H9 (cell line): ENCODE measurements at regions not wholly inside any gene's neighbourhood (a gene's known extent, or its start where the extent isn't known, plus 50 kb on each side); places are given as distances from the start of the nearest gene placed in this dataset.

ENCODE experiments used
- DNase-seq: peaks from one replicate; pipeline ENCODE4 v3.0.0-alpha.2; 2017
- H2AFZ ChIP-seq: one replicate; pipeline ENCODE4 v1.6.1; 2013; ENCODE audit warnings: mild to moderate bottlenecking, low read length, control low read depth, moderate library complexity
- H2AK5ac ChIP-seq: 2 replicates; pipeline ENCODE4 v1.6.1; 2013; ENCODE audit warnings: low read length, control low read depth, mixed read lengths; ENCODE audit not compliant: insufficient read length
- H2BK120ac ChIP-seq: one replicate; pipeline ENCODE4 v1.6.1; 2013; ENCODE audit warnings: low read depth, mild to moderate bottlenecking, low read length, control low read depth, inconsistent platforms; ENCODE audit not compliant: poor library complexity, severe bottlenecking
- H2BK12ac ChIP-seq: 2 replicates; pipeline ENCODE4 v1.6.1; 2013; ENCODE audit warnings: low read length, control low read depth, mixed read lengths, low read depth; ENCODE audit not compliant: insufficient read length
- H2BK15ac ChIP-seq: 2 replicates; pipeline ENCODE4 v1.6.1; 2013; ENCODE audit warnings: low read depth, low read length, control low read depth
- H2BK20ac ChIP-seq: one replicate; pipeline ENCODE4 v1.6.1; 2013; ENCODE audit warnings: low read depth, mild to moderate bottlenecking, low read length, control low read depth, inconsistent platforms; ENCODE audit not compliant: poor library complexity, severe bottlenecking
- H2BK5ac ChIP-seq: 2 replicates; pipeline ENCODE4 v1.6.1; 2013; ENCODE audit warnings: low read length, control low read depth, mixed read lengths; ENCODE audit not compliant: insufficient read length
- H3K14ac ChIP-seq: 2 replicates; pipeline ENCODE4 v1.6.1; 2013; ENCODE audit warnings: low read length, control low read depth; ENCODE audit not compliant: insufficient read depth
- H3K18ac ChIP-seq: 2 replicates; pipeline ENCODE4 v1.6.1; 2013; ENCODE audit warnings: low read depth, mild to moderate bottlenecking, mixed read lengths, low read length, control low read depth; ENCODE audit not compliant: insufficient read length
- H3K23ac ChIP-seq: 2 replicates; pipeline ENCODE4 v1.6.1; 2013; ENCODE audit warnings: low read length, control low read depth, mixed read lengths, low read depth; ENCODE audit not compliant: insufficient read length
- H3K23me2 ChIP-seq: 2 replicates; pipeline ENCODE4 v1.6.1; 2013; ENCODE audit warnings: low read depth, mild to moderate bottlenecking, mixed read lengths, low read length, control low read depth; ENCODE audit not compliant: insufficient read length, poor library complexity, severe bottlenecking
- H3K27ac ChIP-seq: 2 replicates; pipeline ENCODE4 v1.5.1; 2013; ENCODE audit warnings: low read length, control low read depth, mixed read lengths, low read depth; ENCODE audit not compliant: insufficient read length
- H3K27me3 ChIP-seq: 2 replicates; pipeline ENCODE4 v1.6.1; 2013; ENCODE audit warnings: low read length, control low read depth, inconsistent platforms; ENCODE audit not compliant: insufficient read depth
- H3K4ac ChIP-seq: 2 replicates; pipeline ENCODE4 v1.6.1; 2013; ENCODE audit warnings: low read depth, mild to moderate bottlenecking, control low read depth, inconsistent platforms, low read length, moderate library complexity
- H3K4me1 ChIP-seq: 2 replicates; pipeline ENCODE4 v1.6.1; 2013; ENCODE audit warnings: low read length, control low read depth, inconsistent platforms; ENCODE audit not compliant: insufficient read depth
- H3K4me2 ChIP-seq: 2 replicates; pipeline ENCODE4 v1.6.1; 2013; ENCODE audit warnings: low read length, control low read depth, mixed read lengths; ENCODE audit not compliant: insufficient read length, insufficient read depth
- H3K56ac ChIP-seq: 2 replicates; pipeline ENCODE4 v1.6.1; 2013; ENCODE audit warnings: low read depth, mild to moderate bottlenecking, mixed read lengths, low read length, control low read depth; ENCODE audit not compliant: insufficient read length
- H3K79me1 ChIP-seq: 2 replicates; pipeline ENCODE4 v1.6.1; 2013; ENCODE audit warnings: low read depth, mild to moderate bottlenecking, moderate library complexity, low read length, control low read depth, inconsistent platforms; ENCODE audit not compliant: insufficient read depth, poor library complexity, severe bottlenecking
- H3K79me2 ChIP-seq: 2 replicates; pipeline ENCODE4 v1.6.1; 2013; ENCODE audit warnings: low read length, control low read depth, inconsistent platforms; ENCODE audit not compliant: insufficient read depth
- H3K9ac ChIP-seq: 2 replicates; pipeline ENCODE4 v1.6.1; 2013; ENCODE audit warnings: low read length, control low read depth, mixed read lengths; ENCODE audit not compliant: insufficient read length; ENCODE audit errors: extremely low read depth
- H3K9me3 ChIP-seq: one replicate; pipeline ENCODE4 v1.6.1; 2013; ENCODE audit warnings: low read depth, low read length, inconsistent platforms; ENCODE audit not compliant: control insufficient read depth
- H3T11ph ChIP-seq: one replicate; pipeline ENCODE4 v1.6.1; 2013; ENCODE audit warnings: mild to moderate bottlenecking, low read length, control low read depth, inconsistent platforms
- H4K20me1 ChIP-seq: one replicate; pipeline ENCODE4 v1.6.1; 2013; ENCODE audit not compliant: control insufficient read depth, insufficient read length, insufficient read depth
- H4K5ac ChIP-seq: 2 replicates; pipeline ENCODE4 v1.6.1; 2013; ENCODE audit warnings: low read depth, mild to moderate bottlenecking, mixed read lengths, low read length, control low read depth; ENCODE audit not compliant: insufficient read length
- H4K8ac ChIP-seq: replicated peaks from 2 replicates; pipeline ENCODE4 v1.6.1; 2013; ENCODE audit warnings: low read length, control low read depth, mixed read lengths, low read depth; ENCODE audit not compliant: insufficient read length
- H4K91ac ChIP-seq: 2 replicates; pipeline ENCODE4 v1.6.1; 2013; ENCODE audit warnings: low read depth, mild to moderate bottlenecking, moderate library complexity, mixed read lengths, low read length, control low read depth; ENCODE audit not compliant: insufficient read length
- H3K27ac Mint-ChIP-seq, 3 experiments: 2 replicates in 2 of 3; 3 replicates in 1 of 3; pipeline ENCODE4 v1.8.0; 2020 to 2021; ENCODE audit warnings: mixed read lengths in 3 of 3, mild to moderate bottlenecking in 1 of 3, moderate library complexity in 1 of 3
- H3K27me3 Mint-ChIP-seq: 2 replicates; pipeline ENCODE4 v1.8.0; 2021; ENCODE audit warnings: low read depth, mild to moderate bottlenecking, moderate library complexity, mixed read lengths
- H3K36me3 Mint-ChIP-seq, 3 experiments: 2 replicates in 2 of 3; 3 replicates in 1 of 3; pipeline ENCODE4 v1.8.0; 2020 to 2021; ENCODE audit warnings: low read depth in 3 of 3, mixed read lengths in 3 of 3; ENCODE audit not compliant: insufficient read depth in 1 of 3
- H3K4me1 Mint-ChIP-seq, 2 experiments: 2 replicates each; pipeline ENCODE4 v1.8.0; 2020; ENCODE audit warnings: mixed read lengths in 2 of 2
- H3K4me3 Mint-ChIP-seq, 2 experiments: 2 replicates in 1 of 2; 3 replicates in 1 of 2; pipeline ENCODE4 v1.8.0; 2020 to 2021; ENCODE audit warnings: mild to moderate bottlenecking in 2 of 2, mixed read lengths in 2 of 2, moderate library complexity in 1 of 2
- H3K9me3 Mint-ChIP-seq, 2 experiments: 2 replicates in 1 of 2; 3 replicates in 1 of 2; pipeline ENCODE4 v1.8.0; 2020; ENCODE audit warnings: mild to moderate bottlenecking in 2 of 2, mixed read lengths in 2 of 2, moderate library complexity in 1 of 2
- CTCF ChIP-seq: fragments of 200-600 bp; sonication (generic); conservative IDR thresholded peaks from 3 replicates; pipeline ENCODE4 v1.8.0; 2021; ENCODE audit warnings: antibody characterized with exemption, mild to moderate bottlenecking
- WGBS: extraction: QIAGEN DNeasy Blood & Tissue Kit; methylation state at CpG from one replicate; pipeline ENCODE4 v1.1.7; 2013; ENCODE audit warnings: missing lambda C conversion rate, low lambda C conversion rate, mixed read lengths; ENCODE audit not compliant: insufficient read length; ENCODE audit errors: extremely low coverage; 5-methylcytosine and 5-hydroxymethylcytosine counted together

DNA sequence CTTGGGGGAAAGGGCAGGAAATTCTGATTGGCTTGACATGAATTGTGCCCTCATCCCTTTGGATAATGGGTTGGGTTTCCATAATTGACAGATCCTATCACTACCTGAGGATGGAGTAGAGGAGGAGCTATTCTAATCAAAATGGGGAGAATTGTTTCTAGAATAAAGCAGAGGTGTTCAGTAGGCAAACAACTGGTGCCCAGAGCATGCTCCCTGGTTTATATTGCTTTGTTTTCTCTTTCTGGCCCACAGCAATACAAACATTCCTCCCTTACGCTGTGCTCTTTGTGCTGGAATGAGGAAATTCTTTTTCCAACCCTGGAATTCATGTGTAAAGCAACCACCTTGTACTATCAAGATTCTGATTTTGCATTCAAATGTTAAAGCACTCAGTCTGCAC, 147.4 kb downstream of the RASSF9 start:
- no peak for DNase-seq
- H2AK5ac ChIP-seq: no peak overlapping the region
- H2BK120ac ChIP-seq: no peak overlapping the region

More for the DNA sequence above, 147.4 kb downstream of the RASSF9 start:
- no peak overlapping the region for H3K18ac ChIP-seq
- no peaks in the 10 kb centered on the region for H3K9me3 ChIP-seq
- peak overlapping the region; percentile 10 for H3K27ac ChIP-seq
- H3K4me2 ChIP-seq: no peak overlapping the region
- no peak overlapping the region for H2BK5ac ChIP-seq
- H3K23ac ChIP-seq: no peak overlapping the region
- Mint-ChIP-seq H3K27ac (peak overlapping the region in 1 of 3 experiments; percentile 81; a peak in 2 of 7 replicates), H3K4me1 (peaks cover 18% of the 10 kb centered on the region in 2 experiments), H3K4me3 (no peak overlapping the region), H3K27me3 (no peaks in the 10 kb centered on the region), H3K36me3 (peaks cover 0 to 6% (median 0%) of the 10 kb centered on the region in 3 experiments; a peak in 1 of 7 replicates), H3K9me3 (no peaks in the 10 kb centered on the region)
- no peaks in the 10 kb centered on the region for H3K79me1 ChIP-seq
- H2AFZ ChIP-seq: peak overlapping the region; percentile 70
- WGBS: no CpG with 5 or more reads among the region's 1 CpG
- no peaks in the 10 kb centered on the region for H4K20me1 ChIP-seq
- no peaks in the 10 kb centered on the region for H3K23me2 ChIP-seq
- no peak overlapping the region for H4K5ac ChIP-seq
- TF ChIP-seq CTCF: no peak
- H2BK15ac ChIP-seq: no peak overlapping the region
- H2BK20ac ChIP-seq: no peak overlapping the region
- no peak overlapping the region for H4K91ac ChIP-seq
- no peaks in the 10 kb centered on the region for H3K27me3 ChIP-seq
- H3K56ac ChIP-seq: no peak overlapping the region
- no peak overlapping the region for H3K4ac ChIP-seq
- no peak overlapping the region for H4K8ac ChIP-seq
- H3K14ac ChIP-seq: no peak overlapping the region
- H3K79me2 ChIP-seq: no peaks in the 10 kb centered on the region
- H3K9ac ChIP-seq: no peak overlapping the region
- H3K4me1 ChIP-seq: peaks cover 5% of the 10 kb centered on the region
- H2BK12ac ChIP-seq: peak overlapping the region; percentile 35
- H3T11ph ChIP-seq: no peak overlapping the region
